ENCODE measurements at regions not wholly inside any gene's neighbourhood (a gene's known extent, or its start where the extent isn't known, plus 50 kb on each side); places are given as distances from the start of the nearest gene placed in this dataset.
"Not testable (repeated sequence)": the region's sequence is repeated elsewhere in the genome, so short reads cannot be mapped to it uniquely, and the experiment has no call there.

DNA sequence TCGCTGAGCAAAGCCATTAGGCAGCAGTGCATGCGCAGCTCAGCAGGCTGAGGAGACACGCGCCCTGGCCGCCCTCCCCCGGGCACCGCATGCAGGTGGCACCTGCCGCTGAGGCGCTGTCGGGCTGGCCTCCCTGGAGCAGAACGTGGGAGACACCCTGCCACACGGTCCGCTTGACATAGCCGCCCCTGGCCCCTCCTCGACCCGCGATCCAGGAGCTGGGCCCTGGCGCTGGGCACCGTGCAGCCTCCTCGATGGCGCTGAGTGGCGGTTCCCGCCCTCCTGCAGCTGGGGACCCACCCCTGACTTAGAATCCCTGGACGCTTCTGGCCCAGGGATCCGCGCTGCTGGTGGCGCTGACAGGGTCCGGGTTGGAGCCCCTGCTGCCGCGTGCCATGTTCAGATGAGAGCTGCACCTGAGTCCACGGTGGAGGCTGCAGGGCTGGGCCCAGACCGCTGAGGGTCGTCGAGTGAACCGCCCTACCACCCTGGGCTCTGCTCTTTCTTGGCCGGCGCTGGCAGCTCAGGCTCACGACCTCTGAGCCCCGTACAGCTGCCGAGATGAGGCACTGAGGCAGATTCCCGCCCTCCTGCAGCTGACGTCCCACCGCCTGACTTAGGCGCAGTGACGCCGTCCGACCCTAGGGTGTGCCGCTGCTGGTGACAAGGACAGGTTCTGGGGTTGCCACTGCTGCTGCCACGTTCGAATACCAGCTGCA is 116.8 kb downstream of the OR13A1 start:
- no peak for DNase-seq

DNA sequence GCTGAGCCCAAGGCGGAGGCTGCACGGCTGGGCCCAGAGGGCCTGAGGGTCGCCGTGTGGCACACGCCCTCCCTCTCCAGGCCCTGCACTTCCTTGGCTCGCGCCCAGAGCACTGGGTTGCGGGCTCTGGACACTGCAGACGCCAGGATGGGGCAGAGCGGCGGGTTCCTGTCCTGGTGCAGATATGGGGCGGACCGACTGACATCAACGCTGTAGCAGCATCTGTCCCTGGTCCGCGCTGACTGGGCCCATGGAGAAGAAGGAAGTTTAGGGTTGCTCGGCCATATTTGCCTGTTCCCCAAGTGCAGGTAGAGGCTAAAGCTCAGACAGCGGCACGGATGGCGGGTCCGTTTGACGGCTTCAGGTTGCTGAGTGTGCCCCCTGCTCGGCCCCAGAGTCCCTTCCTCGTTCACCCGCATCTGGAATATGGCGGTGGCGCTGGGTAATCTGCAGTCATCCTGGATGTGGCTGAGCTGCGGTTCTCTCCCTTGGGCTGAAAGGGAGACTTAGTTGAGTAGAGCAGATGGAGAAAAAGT is 116.1 kb downstream of the OR13A1 start:
- DNase-seq, result no peak

DNA sequence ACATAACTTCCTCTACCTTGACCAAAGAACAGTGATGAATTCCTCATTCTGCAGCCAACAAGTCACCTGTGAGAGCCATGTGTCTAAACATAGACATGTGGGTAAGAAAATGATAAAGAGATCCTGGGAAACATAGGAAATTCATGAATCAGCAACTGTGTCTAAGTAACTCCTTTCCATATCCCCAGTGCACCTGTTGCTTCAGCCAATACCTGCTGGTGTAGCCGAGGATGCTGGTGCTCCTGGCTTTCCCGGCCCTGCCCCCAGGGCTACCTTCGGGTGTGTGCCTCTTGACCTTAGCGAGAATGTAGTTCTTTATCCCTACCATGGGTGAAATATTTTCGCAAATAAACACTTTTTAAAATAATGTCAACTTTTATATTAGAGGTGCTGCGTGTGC is 114.1 kb downstream of the OR13A1 start:
- DNase-seq, result no peak

DNA sequence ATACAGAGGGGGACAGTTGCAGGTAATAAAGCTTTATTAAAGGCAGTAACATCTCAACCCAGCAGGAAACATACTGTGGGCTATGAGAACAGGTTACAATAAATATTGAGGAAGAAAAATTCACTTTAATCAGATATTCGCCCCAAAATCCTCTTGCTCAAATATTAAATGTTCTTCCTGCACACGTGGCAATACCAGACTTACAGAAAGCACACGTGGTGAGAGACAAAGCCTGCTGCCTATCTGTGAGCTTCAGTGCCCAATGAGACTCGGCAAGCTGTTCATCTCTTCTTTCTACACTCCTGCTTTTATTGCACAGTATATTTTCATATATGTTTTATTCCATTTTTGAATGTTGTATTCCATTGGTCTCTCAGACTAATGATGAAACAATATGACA is 113.2 kb downstream of the OR13A1 start:
- DNase-seq, result no peak

GRCh38 chr10:45204954-45205775 is 110.2 kb downstream of the OR13A1 start:
- no peak for DNase-seq

GRCh38 chr10:45209888-45210287 is 105.5 kb downstream of the OR13A1 start:
- no peak for DNase-seq

GRCh38 chr10:45211576-45211975 is 103.8 kb downstream of the OR13A1 start:
- DNase-seq, result no peak

GRCh38 chr10:45219416-45219815 is 96.0 kb downstream of the OR13A1 start:
- DNase-seq, result no peak

DNA sequence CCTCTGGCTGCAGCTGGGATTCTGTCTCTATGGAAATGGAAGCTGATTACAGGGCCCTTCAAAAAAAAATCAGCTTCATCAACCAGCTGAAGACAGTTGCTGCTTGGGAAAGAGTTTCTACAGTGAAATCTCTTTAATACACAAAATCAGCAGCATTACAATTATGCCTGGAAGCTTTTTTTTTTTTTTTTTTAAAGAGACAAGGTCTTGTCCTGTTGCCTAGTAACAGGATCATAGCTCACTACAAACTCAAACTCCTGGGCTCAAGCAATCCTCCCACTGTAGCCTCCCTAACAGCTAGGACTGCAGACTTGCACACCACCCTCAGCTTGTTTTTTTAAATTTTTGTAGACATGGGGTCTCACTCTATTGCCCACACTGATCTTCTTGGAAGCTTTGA is 94.5 kb downstream of the OR13A1 start:
- DNase-seq, result no peak

DNA sequence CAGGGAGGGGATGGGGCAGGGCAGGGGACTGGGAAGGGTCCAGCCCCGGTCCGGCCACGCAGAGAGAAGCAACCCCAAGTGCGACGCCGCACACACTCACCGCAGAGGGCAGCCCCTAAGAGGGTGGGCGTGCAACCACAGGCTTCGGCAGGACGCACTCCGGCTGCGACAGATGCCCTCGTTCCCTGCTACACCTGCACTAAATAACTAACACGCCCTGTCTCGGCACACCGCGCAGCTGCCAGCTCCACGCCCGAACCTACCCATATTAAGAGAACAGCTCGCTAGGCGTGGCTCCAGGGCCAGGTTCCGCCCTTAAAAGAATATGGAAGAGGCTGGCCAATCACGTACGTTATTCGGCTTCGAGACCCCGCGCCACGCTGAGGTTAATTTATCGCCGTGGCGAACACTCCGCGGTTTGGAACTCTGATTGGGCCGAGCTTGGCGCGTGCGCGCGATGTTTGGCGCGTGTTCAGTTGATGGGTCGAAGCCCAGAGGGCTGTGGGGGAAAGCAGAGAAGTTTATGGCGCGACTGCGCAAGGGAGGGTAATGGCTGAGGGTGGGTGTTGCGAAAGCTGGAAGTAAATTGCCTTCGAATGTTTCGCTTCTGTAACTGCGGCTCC is 91.1 kb downstream of the OR13A1 start:
- DNase-seq, result no peak

DNA sequence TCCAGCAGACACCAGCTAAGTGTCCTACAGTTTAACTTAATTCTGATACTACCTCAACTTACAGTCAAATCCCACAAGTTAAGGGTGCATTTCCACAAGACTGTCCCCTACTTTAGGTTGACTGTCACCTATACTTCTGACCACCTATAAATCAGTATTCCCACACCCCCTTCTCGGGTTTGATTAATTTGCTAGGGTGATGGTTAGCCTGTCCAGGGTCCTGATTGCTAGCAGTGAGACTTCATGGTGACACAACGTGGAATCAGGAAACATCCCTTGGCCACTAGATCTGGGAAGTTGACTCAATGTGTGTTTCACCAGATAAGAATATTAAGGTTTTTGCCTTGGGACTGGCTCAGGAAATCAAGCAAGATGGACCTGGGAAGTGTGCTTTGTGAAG is 88.4 kb downstream of the OR13A1 start:
- DNase-seq, result no peak

GRCh38 chr10:45227456-45227855 is 88.0 kb downstream of the OR13A1 start:
- DNase-seq, result no peak

- no peak for DNase-seq
These were observed 85.6 kb downstream of the OR13A1 start for GRCh38 chr10:45229823-45230222.

GRCh38 chr10:45235260-45235769 is 80.1 kb downstream of the OR13A1 start:
- DNase-seq, result peak; percentile 52

GRCh38 chr10:45235798-45236220 is 79.6 kb downstream of the OR13A1 start:
- DNase-seq, result no peak

- DNase-seq, result no peak
These were observed 76.5 kb downstream of the OR13A1 start for GRCh38 chr10:45238896-45239295.

DNA sequence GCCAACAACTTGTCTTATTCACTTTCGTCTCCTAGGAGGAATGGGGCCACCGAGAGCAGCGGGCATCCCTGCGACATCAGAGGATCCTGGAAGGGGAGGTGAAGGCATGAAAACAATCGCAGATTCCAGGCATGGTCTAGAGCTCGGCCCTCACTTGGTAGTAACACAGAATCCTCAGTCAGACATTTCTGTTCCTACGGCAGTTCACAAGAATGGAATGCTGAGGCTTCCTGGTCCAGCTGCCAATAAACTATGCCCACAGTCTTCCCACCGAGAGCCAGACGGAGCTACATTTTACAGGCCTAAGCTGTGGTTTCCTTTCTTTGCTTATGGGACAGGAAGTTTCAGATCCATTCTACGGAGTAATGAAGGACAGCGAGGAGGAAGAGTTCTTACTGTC is 75.8 kb downstream of the OR13A1 start:
- DNase-seq, result no peak

DNA sequence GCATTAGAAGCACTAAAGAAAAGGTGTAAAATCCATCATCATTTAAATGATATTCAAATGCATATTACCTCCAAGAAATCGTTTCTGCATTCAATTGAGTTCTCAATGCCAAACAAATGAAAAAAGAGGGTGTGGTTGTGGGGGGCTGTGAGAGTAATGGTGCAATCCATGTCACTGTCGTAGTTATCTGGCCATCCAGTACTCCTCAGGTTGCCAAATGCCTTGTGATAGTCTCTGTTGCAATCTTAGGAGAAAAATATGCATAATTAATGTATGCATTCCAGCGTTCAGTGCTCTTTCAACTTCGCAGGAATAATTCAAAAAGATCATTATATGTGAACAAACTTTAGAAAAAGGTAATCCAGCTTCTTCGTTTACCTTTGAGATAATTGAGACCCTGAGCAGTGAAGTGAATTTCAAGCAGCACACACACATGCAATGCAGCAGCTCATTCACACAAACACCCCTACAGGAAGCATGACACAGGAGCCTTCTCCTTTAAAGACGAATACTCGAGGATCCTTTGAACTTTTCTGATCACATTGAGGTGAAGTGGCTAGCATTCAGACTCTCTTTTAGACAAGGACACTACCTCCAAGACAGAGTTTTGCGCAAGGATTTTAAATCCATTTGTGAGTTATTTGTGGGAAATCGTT is 73.4 kb downstream of the OR13A1 start:
- DNase-seq, result no peak

DNA sequence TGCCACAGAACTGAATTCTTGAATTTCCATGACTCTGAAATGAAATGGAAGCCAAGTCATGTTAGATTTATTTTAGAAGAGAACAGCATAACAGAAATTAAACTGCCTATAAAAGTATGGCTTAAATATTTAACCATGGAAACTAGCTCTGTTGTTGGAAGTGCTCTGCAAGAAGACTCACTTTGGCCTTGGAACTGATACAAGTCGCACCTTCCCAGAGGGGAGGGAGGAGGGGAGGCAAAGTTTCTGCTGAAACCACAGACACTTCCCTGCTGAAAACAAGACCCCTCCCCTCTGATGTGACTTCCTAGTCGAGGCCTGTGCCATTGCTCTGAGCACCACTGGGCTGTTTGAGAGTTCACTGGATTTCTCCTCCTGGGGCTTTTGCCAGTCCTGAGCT is 72.1 kb downstream of the OR13A1 start:
- no peak for DNase-seq

- no peak for DNase-seq
These were observed 68.9 kb downstream of the OR13A1 start for GRCh38 chr10:45246522-45246921.

- no peak for DNase-seq
These were observed 65.3 kb downstream of the OR13A1 start for GRCh38 chr10:45249978-45250693.

GRCh38 chr10:45250694-45251075 is 64.7 kb downstream of the OR13A1 start:
- DNase-seq, result not testable (repeated sequence)
